K562 (cell line): ENCODE measurements at regions not wholly inside any gene's neighbourhood (a gene's known extent, or its start where the extent isn't known, plus 50 kb on each side); places are given as distances from the start of the nearest gene placed in this dataset.

Source experiments
- CHD2 ChIP-seq: IDR thresholded peaks from 2 replicates; pipeline ENCODE4 v1.6.1; 2011; ENCODE audit warnings: low read depth, low read length
- CTCF ChIP-seq, 3 experiments: IDR thresholded peaks in 2 of 3; conservative IDR thresholded peaks in 1 of 3; 2 replicates each; pipeline ENCODE4 v1.5.1; 2011 to 2012; ENCODE audit warnings: low read length in 3 of 3, mild to moderate bottlenecking in 3 of 3, control low read depth in 2 of 3, improper control_type of control experiment in 1 of 3, inconsistent platforms in 1 of 3, low read depth in 1 of 3, mixed read lengths in 1 of 3, moderate library complexity in 1 of 3; ENCODE audit not compliant: insufficient read depth in 2 of 3
- ETS2 ChIP-seq: IDR thresholded peaks from 2 replicates; pipeline ENCODE4 v1.6.1; 2016; ENCODE audit warnings: borderline replicate concordance, missing genetic modification characterization, mild to moderate bottlenecking, moderate library complexity, missing compliant biosample characterization; ENCODE audit not compliant: poor library complexity, severe bottlenecking
- GABPA ChIP-seq: fragments of 200-800 bp; sonication (Bioruptor generic); conservative IDR thresholded peaks from 2 replicates; pipeline ENCODE4 v1.6.1; 2016; ENCODE audit warnings: low read depth, missing genetic modification characterization, missing compliant biosample characterization
- MGA ChIP-seq: fragments of 450-650 bp; IDR thresholded peaks from 2 replicates; pipeline ENCODE4 v1.6.1; 2016; ENCODE audit warnings: mild to moderate bottlenecking, moderate library complexity
- MTF1 ChIP-seq: fragments of 250-450 bp; sonication (Bioruptor Pico); IDR thresholded peaks from 2 replicates; pipeline ENCODE4 v1.9.0; 2021; ENCODE audit warnings: moderate library complexity, mild to moderate bottlenecking, inconsistent platforms, borderline replicate concordance
- NBN ChIP-seq: fragments of 450-650 bp; IDR thresholded peaks from 2 replicates; pipeline ENCODE4 v1.6.1; 2016; ENCODE audit warnings: low read depth, mild to moderate bottlenecking
- POLR2A ChIP-seq: fragments of 450-650 bp; conservative IDR thresholded peaks from 2 replicates; pipeline ENCODE4 v1.6.1; 2016
- POLR2AphosphoS5 ChIP-seq: IDR thresholded peaks from 2 replicates; pipeline ENCODE4 v1.6.1; 2011; ENCODE audit warnings: mild to moderate bottlenecking, low read depth, low read length, moderate library complexity; ENCODE audit not compliant: control insufficient read depth, insufficient read depth
- TAF1 ChIP-seq: IDR thresholded peaks from 2 replicates; pipeline ENCODE4 v1.6.1; 2011; ENCODE audit warnings: mild to moderate bottlenecking, low read length, moderate library complexity; ENCODE audit not compliant: insufficient read depth, control insufficient read depth, severe bottlenecking; ENCODE audit errors: extremely low read depth
- ZNF24 ChIP-seq: fragments of 450-650 bp; IDR thresholded peaks from 2 replicates; pipeline ENCODE4 v1.6.1; 2016
- TF ChIP-seq, protein P1 (sequence below): IDR thresholded peaks from 2 replicates; pipeline ENCODE4 v1.6.1; 2016; ENCODE audit warnings: missing genetic modification characterization, missing compliant biosample characterization

- TF ChIP-seq MGA (no peak), CTCF (IDR thresholded peaks at IDR 0.05 in 2 of 3, conservative IDR thresholded peaks at IDR 0.05 in 1 of 3; ENCODE audit: insufficient read depth in 2 of 3, low read depth in 1 of 3, low read length in 3 of 3) (no peak), ZNF24 (no peak), NBN (no peak), GABPA (tag) (no peak), POLR2AphosphoS5 (no peak), POLR2A (no peak), MTF1 (CRISPR knock-in tag) (no peak), TAF1 (no peak), CHD2 (no peak), ETS2 (tag) (no peak)
- TF ChIP-seq, protein P1, sequence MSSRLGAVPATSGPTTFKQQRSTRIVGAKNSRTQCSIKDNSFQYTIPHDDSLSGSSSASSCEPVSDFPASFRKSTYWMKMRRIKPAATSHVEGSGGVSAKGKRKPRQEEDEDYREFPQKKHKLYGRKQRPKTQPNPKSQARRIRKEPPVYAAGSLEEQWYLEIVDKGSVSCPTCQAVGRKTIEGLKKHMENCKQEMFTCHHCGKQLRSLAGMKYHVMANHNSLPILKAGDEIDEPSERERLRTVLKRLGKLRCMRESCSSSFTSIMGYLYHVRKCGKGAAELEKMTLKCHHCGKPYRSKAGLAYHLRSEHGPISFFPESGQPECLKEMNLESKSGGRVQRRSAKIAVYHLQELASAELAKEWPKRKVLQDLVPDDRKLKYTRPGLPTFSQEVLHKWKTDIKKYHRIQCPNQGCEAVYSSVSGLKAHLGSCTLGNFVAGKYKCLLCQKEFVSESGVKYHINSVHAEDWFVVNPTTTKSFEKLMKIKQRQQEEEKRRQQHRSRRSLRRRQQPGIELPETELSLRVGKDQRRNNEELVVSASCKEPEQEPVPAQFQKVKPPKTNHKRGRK (tag): no peak
Measured at GRCh38 chr16:50497592-50497991, 50.6 kb upstream of the NKD1 start.
